Brain microvascular endothelial cell (primary cell): ENCODE measurements at regions not wholly inside any gene's neighbourhood (a gene's known extent, or its start where the extent isn't known, plus 50 kb on each side); places are given as distances from the start of the nearest gene placed in this dataset.

Source experiments
- DNase-seq: peaks from one replicate; pipeline ENCODE4 v3.0.0-alpha.2; 2020
- H3K27ac ChIP-seq: fragments of 250-450 bp; sonication (Bioruptor Pico); 2 replicates; pipeline ENCODE4 v1.5.1; 2020; ENCODE audit warnings: mild to moderate bottlenecking, moderate library complexity
- H3K27me3 ChIP-seq: fragments of 250-450 bp; sonication (Bioruptor Pico); replicated peaks from 2 replicates; pipeline ENCODE4 v1.5.1; 2020; ENCODE audit warnings: mild to moderate bottlenecking
- H3K36me3 ChIP-seq: fragments of 250-450 bp; sonication (Bioruptor Pico); replicated peaks from 2 replicates; pipeline ENCODE4 v1.5.1; 2020; ENCODE audit warnings: mild to moderate bottlenecking
- H3K4me3 ChIP-seq: 2 replicates; pipeline ENCODE4 v1.5.1; 2011; ENCODE audit warnings: low read depth, mild to moderate bottlenecking, control low read depth, low read length, moderate library complexity
- in situ Hi-C: cut with HindIII; loops from 2 replicates; pipeline ENCODE4 v1.10.0; 2017; ENCODE audit warnings: low sequenced_read_pairs, low pct_ligation_motif_present
- TF ChIP-seq, protein P1 (sequence below): IDR thresholded peaks from 2 replicates; pipeline ENCODE4 v1.5.1; 2011; ENCODE audit warnings: low read depth, mild to moderate bottlenecking, moderate library complexity, low read length, control low read depth, inconsistent platforms; ENCODE audit errors: missing control alignments

- no peaks in the 10 kb centered on the region for H3K27me3 ChIP-seq
- H3K36me3 ChIP-seq, result no peaks in the 10 kb centered on the region
- no peak for DNase-seq
- in situ Hi-C loops, result no loop called here
- H3K4me3 ChIP-seq, result no peak overlapping the region
- H3K27ac ChIP-seq, result no peak overlapping the region
- TF ChIP-seq, protein P1, sequence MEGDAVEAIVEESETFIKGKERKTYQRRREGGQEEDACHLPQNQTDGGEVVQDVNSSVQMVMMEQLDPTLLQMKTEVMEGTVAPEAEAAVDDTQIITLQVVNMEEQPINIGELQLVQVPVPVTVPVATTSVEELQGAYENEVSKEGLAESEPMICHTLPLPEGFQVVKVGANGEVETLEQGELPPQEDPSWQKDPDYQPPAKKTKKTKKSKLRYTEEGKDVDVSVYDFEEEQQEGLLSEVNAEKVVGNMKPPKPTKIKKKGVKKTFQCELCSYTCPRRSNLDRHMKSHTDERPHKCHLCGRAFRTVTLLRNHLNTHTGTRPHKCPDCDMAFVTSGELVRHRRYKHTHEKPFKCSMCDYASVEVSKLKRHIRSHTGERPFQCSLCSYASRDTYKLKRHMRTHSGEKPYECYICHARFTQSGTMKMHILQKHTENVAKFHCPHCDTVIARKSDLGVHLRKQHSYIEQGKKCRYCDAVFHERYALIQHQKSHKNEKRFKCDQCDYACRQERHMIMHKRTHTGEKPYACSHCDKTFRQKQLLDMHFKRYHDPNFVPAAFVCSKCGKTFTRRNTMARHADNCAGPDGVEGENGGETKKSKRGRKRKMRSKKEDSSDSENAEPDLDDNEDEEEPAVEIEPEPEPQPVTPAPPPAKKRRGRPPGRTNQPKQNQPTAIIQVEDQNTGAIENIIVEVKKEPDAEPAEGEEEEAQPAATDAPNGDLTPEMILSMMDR, result no peak
These were observed 107.9 kb upstream of the GRAMD2B start for GRCh38 chr5:126315341-126315740.

- DNase-seq, result no peak
- in situ Hi-C loops, result no loop called here
- TF ChIP-seq, protein P1, result no peak
- no peak overlapping the region for H3K4me3 ChIP-seq
- no peaks in the 10 kb centered on the region for H3K27me3 ChIP-seq
- no peaks in the 10 kb centered on the region for H3K36me3 ChIP-seq
- H3K27ac ChIP-seq, result no peak overlapping the region
These were observed 90.9 kb upstream of the GRAMD2B start for GRCh38 chr5:126332326-126332725.

GRCh38 chr5:126334760-126335159 is 88.4 kb upstream of the GRAMD2B start:
- TF ChIP-seq, protein P1, result no peak
- no peak overlapping the region for H3K4me3 ChIP-seq
- in situ Hi-C loops, result no loop called here
- H3K36me3 ChIP-seq, result no peaks in the 10 kb centered on the region
- H3K27me3 ChIP-seq, result no peaks in the 10 kb centered on the region
- DNase-seq, result no peak
- no peak overlapping the region for H3K27ac ChIP-seq

GRCh38 chr5:126335886-126336285 is 87.3 kb upstream of the GRAMD2B start:
- TF ChIP-seq, protein P1, result no peak
- DNase-seq, result no peak
- no peaks in the 10 kb centered on the region for H3K36me3 ChIP-seq
- no peak overlapping the region for H3K4me3 ChIP-seq
- no peak overlapping the region for H3K27ac ChIP-seq
- H3K27me3 ChIP-seq, result no peaks in the 10 kb centered on the region
- in situ Hi-C loops, result no loop called here

GRCh38 chr5:126338635-126339034 is 84.6 kb upstream of the GRAMD2B start:
- H3K27me3 ChIP-seq, result no peaks in the 10 kb centered on the region
- no peak overlapping the region for H3K4me3 ChIP-seq
- in situ Hi-C loops, result no loop called here
- TF ChIP-seq, protein P1, result no peak
- no peaks in the 10 kb centered on the region for H3K36me3 ChIP-seq
- H3K27ac ChIP-seq, result no peak overlapping the region
- DNase-seq, result no peak

DNA sequence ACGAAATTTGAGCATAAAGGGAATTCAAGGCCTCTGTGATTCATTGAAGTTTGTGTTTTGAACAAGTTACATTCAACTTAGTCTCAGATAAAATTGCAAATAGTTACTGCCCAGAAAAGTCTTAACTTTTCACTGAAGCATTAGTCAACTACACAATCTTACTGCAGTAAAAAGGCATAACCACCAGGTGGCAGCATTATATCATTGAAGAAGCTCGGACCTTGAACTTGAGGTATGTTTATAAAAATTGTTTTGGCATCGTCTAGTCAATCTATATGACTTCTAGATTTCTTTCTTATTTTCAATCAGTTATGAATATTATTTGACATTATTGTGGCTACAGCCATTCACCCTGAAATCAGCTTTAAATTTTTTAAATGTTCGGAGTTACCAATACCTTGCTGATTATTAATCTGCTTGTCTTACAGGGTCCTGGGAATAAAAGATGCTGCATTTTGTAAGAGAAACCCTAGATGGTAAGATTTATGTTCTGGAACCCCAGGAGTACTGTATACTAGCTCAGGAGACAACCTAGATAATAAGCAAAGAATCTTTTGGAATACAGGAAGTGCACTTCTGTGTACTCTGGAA is 83.9 kb upstream of the GRAMD2B start:
- TF ChIP-seq, protein P1, result peak; percentile 56
- in situ Hi-C loops, result no loop called here
- peak; percentile 60 for DNase-seq
- no peaks in the 10 kb centered on the region for H3K27me3 ChIP-seq
- no peaks in the 10 kb centered on the region for H3K36me3 ChIP-seq
- H3K27ac ChIP-seq, result no peak overlapping the region
- no peak overlapping the region for H3K4me3 ChIP-seq
